ENCODE measurements at regions not wholly inside any gene's neighbourhood (a gene's known extent, or its start where the extent isn't known, plus 50 kb on each side); places are given as distances from the start of the nearest gene placed in this dataset.

- Histone ChIP-seq H4K20me1 (ENCODE audit: insufficient read depth) (no peaks in the 10 kb centered on the region), H3K36me3 (replicated peaks in 1 of 2; ENCODE audit: control insufficient read depth in 1 of 2, insufficient read depth in 2 of 2, low read length in 1 of 2) (no peaks in the 10 kb centered on the region), H3K4me1 (ENCODE audit: control insufficient read depth in 1 of 2, insufficient read depth in 2 of 2, low read depth in 1 of 2, low read length in 1 of 2) (peaks cover 3 to 17% of the 10 kb centered on the region in 2 experiments; a peak in 3 of 4 replicates), H3K27me3 (ENCODE audit: insufficient read depth) (no peaks in the 10 kb centered on the region), H2AFZ (ENCODE audit: low read depth) (no peak overlapping the region), H3K4me3 (ENCODE audit: low read depth in 2 of 2, low read length in 1 of 2) (no peak overlapping the region), H3K79me2 (ENCODE audit: insufficient read depth) (no peaks in the 10 kb centered on the region), H3K9me3 (no peaks in the 10 kb centered on the region), H3F3A (replicated peaks; ENCODE audit: insufficient read depth) (no peaks in the 10 kb centered on the region), H3K27ac (ENCODE audit: low read depth in 2 of 2, low read length in 1 of 2) (no peak overlapping the region), H3K9ac (no peak overlapping the region), H3K9me2 (no peaks in the 10 kb centered on the region), H3K4me2 (no peak overlapping the region)
- 67% methylated on average over 2 of the region's 2 CpGs for WGBS (ENCODE audit: low lambda C conversion rate)
- ChIA-PET POLR2A (no interaction called here), CTCF (interaction anchor here (1.7 kb wide), 1 partner anchor 12 kb away, joined by 5 read pairs; no protein-coding TSS in a partner anchor)
- DNase-seq, result no peak
- TF ChIP-seq TEAD4 (IDR thresholded peaks at IDR 0.05; ENCODE audit: borderline replicate concordance, insufficient read depth), result no peak
- TF ChIP-seq EZH2phosphoT487 (IDR thresholded peaks at IDR 0.05; ENCODE audit: borderline replicate concordance, low read depth), result no peak
- no peak for TF ChIP-seq REST (IDR thresholded peaks at IDR 0.05; ENCODE audit: low read depth, low read length)
- no peak for TF ChIP-seq USF2 (IDR thresholded peaks at IDR 0.05; ENCODE audit: borderline replicate concordance, low read depth, low read length)
Observed at GRCh38 chr12:89081719-89082369, 270.5 kb downstream of the DUSP6 start.

GRCh38 chr12:89080793-89081465 is 271.4 kb downstream of the DUSP6 start:
- no peak overlapping the region for H3K4me3 ChIP-seq (ENCODE audit: low read depth in 2 of 2, low read length in 1 of 2)
- H3K79me2 ChIP-seq (ENCODE audit: insufficient read depth), result no peaks in the 10 kb centered on the region
- H4K20me1 ChIP-seq (ENCODE audit: insufficient read depth), result no peaks in the 10 kb centered on the region
- no peak overlapping the region for H3K4me2 ChIP-seq
- no peak overlapping the region for H3K27ac ChIP-seq (ENCODE audit: low read depth in 2 of 2, low read length in 1 of 2)
- no peak for DNase-seq
- POLR2A ChIA-PET, result no interaction called here
- H3K4me1 ChIP-seq (ENCODE audit: control insufficient read depth in 1 of 2, insufficient read depth in 2 of 2, low read depth in 1 of 2, low read length in 1 of 2), result peaks cover 3 to 17% of the 10 kb centered on the region in 2 experiments; a peak in 3 of 4 replicates
- WGBS (ENCODE audit: low lambda C conversion rate), result 39% methylated on average over 3 of the region's 3 CpGs
- no peaks in the 10 kb centered on the region for H3K9me3 ChIP-seq
- H2AFZ ChIP-seq (ENCODE audit: low read depth), result peak overlapping the region; percentile 24; the same call in 1 of the 2 replicates
- no peak overlapping the region for H3K9ac ChIP-seq
- H3K9me2 ChIP-seq, result no peaks in the 10 kb centered on the region
- H3F3A ChIP-seq (replicated peaks; ENCODE audit: insufficient read depth), result no peaks in the 10 kb centered on the region
- no peaks in the 10 kb centered on the region for H3K36me3 ChIP-seq (replicated peaks in 1 of 2; ENCODE audit: control insufficient read depth in 1 of 2, insufficient read depth in 2 of 2, low read length in 1 of 2)
- CTCF ChIA-PET, result interaction anchor here (1.7 kb wide), 1 partner anchor 11 kb away, joined by 5 read pairs; no protein-coding TSS in a partner anchor
- H3K27me3 ChIP-seq (ENCODE audit: insufficient read depth), result no peaks in the 10 kb centered on the region
- TF ChIP-seq MXI1 (IDR thresholded peaks at IDR 0.05; ENCODE audit: low read depth, low read length) (no peak), FOXM1 (IDR thresholded peaks at IDR 0.05; ENCODE audit: low read depth) (no peak), EP300 (IDR thresholded peaks at IDR 0.05; ENCODE audit: borderline replicate concordance in 1 of 2, low read depth in 1 of 2, low read length in 1 of 2) (0 out of 4 replicates have a peak, but pooled peaks of 1 of the 2 experiments have one; percentile 10), ZBTB33 (IDR thresholded peaks at IDR 0.05; ENCODE audit: borderline replicate concordance, low read depth) (no peak), TEAD4 (IDR thresholded peaks at IDR 0.05; ENCODE audit: borderline replicate concordance, insufficient read depth) (no peak), SIN3A (IDR thresholded peaks at IDR 0.05; ENCODE audit: borderline replicate concordance, low read depth, low read length) (no peak), SMC3 (IDR thresholded peaks at IDR 0.05; ENCODE audit: low read depth, low read length) (no peak), FOXJ3 (CRISPR knock-in tag; IDR thresholded peaks at IDR 0.05) (no peak), RXRA (IDR thresholded peaks at IDR 0.05; ENCODE audit: borderline replicate concordance, low read depth) (no peak), NFIC (IDR thresholded peaks at IDR 0.05; ENCODE audit: borderline replicate concordance) (no peak), MAX (IDR thresholded peaks at IDR 0.05; ENCODE audit: low read depth) (no peak), JUND (IDR thresholded peaks at IDR 0.05) (peak; percentile 31; the same call in 1 of the 2 replicates), IRF3 (IDR thresholded peaks at IDR 0.05; ENCODE audit: low read depth, low read length) (no peak), ELF1 (IDR thresholded peaks at IDR 0.05) (no peak), EZH2phosphoT487 (IDR thresholded peaks at IDR 0.05; ENCODE audit: borderline replicate concordance, low read depth) (no peak)
